ENCODE measurements at regions not wholly inside any gene's neighbourhood (a gene's known extent, or its start where the extent isn't known, plus 50 kb on each side); places are given as distances from the start of the nearest gene placed in this dataset.

DNA sequence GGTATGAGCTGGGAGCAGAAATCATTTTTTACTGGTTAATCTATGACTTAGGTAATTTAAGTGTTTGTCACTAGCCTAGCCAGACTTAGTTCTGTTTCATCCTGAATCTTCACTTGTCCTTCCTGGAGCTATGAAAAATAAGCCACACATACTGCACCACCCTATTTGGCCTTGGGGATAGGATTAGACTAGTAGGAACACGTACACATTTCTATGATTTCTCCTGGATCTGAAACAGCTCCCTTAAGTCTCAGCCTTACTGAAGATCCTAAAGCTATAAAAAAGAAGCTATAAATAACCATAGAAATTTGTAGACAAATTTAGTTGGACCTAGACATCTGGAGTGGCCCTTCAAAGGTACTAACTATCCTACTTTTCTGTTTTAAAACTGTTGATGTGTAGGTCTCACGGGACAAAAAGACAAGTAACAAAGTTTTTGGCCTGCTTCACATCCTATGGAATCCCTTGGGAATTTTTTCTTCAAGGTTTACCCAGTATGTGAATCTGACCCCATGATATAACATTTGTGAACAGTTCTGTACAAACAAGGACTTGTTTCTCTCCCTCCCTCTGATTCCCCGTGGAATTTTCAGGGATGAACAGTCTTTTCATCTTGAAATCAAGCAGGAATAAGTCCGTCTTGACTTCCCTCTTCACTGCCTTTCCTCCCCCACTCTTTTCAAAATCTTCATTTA, 275.0 kb downstream of the FAM76B start:
- DNase-seq (ENCODE audit: low read depth), result no peak

DNA sequence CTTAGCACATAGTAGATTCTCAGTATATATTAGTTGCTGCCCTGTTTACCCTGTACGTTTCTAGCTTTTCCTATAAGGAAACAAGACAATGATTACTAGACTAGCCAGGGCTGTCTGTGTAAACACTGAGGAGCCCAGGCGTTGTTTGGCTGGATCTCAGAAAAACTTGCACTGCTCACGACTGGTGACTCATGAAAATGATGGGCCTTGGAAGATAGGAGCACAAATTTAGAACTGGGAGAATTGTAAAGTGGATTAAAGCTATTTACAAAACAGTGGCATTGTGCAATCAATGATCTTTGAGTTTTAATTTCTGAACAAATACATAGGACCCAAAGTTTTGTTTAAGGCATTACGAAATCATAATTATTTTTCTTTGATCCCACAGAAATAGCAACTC, 276.9 kb downstream of the FAM76B start:
- no peak for DNase-seq (ENCODE audit: low read depth)

DNA sequence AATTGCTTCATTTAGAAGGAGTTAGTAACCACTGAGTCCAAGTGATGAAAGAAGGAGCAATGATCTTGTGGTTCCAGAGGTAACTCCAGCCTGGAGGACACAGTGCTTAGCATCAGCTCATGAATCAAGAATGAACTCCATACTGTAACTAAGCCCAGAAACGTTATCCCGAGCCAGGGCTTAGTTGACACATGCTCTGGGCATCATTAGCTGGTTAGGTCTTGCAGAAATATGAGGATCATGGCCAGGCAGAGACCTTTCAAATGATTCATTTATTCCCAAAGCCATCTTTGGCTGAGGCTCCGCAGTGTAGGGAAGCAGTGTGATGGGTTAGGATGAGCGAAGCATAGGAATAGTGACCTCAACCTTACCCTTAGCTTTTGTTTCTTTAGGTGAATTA, 277.4 kb downstream of the FAM76B start:
- no peak for DNase-seq (ENCODE audit: low read depth)

DNA sequence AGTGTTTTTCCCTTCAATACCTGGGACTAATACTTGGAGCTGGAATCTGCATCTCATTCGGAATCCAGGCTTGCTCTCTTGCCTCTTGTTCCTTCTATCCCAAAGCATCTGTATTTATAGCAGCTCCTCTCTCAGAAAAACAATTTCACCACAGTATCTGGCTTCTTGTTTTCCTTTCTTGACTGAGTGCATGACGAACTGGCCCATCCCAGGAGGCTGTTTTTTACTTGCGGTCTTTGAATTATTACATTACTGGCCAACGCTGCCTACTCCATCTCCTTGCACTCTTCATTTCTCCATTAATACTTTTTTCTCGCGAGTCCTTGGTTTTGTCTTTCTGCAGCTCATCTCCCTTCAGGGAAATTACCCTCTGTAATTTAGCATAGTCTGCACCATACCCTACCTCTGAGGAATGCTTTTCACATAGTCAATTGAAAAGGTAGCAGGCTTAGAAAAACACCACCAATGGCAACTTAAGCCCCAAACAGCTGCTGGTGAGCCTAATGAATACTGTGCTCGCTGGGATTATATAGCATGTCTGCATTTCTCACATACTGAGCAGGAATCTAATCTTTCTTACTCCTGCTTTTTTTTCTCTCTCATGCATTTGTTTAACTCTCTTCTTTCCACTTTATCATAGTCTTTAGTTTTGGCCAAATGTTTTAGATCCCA, 277.4 kb upstream of the SESN3 start:
- DNase-seq (ENCODE audit: low read depth), result no peak

DNA sequence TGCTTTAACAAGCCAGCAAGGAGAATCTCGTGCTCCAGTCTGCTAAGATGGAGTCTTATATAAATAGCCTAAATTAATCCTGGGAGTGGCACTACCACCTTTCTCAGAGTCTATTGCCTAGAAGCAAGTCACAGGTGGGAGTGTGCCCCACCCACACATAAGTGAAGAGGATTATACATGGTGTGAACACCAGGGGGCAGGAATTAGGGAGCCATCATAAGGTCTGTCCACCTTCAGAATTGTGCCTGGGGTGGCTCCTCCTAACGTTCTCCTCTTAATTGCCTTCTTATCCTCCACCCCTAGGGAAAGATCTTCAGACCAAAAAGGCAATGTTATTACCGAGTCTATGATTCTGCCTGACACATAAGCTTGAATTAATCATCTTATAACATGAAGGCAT, 276.8 kb upstream of the SESN3 start:
- no peak for DNase-seq (ENCODE audit: low read depth)

DNA sequence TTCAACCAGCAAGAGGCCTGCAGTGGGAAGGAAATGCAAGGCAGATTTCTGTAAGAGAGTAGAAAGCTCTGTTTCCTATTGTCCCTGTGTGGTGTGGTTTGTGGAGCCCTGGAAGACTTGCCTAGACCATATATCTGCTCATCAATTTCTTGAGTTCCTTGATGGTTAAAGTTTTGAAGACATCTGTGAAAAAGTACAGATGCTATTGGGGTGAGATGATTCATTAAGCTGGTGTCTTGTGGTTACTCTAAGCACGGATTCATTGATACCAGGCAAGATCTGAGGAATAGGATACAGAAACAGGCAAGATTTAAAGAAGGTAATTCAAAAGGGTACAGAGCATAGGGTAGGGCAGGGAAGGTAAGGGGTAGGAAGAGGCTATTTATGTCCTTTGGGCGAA, 275.8 kb upstream of the SESN3 start:
- DNase-seq (ENCODE audit: low read depth), result no peak

DNA sequence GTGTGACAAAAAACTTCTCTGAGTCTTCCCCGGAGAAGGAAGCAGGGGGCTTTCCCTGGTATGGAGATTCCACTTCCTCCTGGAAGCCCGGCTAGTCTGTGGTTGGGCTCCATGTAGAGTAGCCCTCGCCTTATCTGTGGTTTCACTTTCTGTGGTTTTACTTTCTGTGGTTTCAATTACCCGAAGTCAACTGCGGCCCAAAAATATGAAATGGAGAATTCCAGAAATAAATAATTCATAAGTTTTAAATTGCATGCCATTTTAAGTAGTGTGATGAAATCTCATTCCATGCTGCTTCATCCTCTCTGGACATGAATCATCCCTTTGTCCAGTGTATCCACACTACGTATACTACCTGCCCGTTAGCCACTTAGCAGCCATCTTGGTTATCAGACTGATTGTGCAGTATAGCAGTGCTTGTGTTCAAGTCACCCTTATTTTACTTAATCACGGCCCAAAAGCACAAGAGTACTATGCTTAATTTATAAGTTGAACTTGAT, 275.0 kb upstream of the SESN3 start:
- DNase-seq (ENCODE audit: low read depth), result no peak

DNA sequence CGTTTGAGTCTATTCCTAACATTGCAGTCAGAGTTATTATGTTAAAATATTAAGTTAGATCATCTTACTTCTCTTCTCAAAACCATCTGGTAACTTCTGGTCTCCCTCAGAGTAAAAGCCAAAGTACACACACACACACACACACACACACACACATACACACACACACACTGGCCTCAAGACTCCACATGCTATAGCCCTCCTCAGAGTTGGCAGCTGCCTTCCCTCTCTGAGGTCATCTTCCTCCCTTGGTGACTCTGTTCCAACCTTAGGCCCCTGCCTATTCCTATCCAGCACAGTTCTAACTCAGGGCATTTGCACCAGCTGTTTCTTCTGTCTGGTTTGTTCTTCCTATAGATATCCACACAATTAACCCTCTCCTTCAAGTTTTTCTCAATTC, 272.0 kb upstream of the SESN3 start:
- DNase-seq (ENCODE audit: low read depth), result no peak

DNA sequence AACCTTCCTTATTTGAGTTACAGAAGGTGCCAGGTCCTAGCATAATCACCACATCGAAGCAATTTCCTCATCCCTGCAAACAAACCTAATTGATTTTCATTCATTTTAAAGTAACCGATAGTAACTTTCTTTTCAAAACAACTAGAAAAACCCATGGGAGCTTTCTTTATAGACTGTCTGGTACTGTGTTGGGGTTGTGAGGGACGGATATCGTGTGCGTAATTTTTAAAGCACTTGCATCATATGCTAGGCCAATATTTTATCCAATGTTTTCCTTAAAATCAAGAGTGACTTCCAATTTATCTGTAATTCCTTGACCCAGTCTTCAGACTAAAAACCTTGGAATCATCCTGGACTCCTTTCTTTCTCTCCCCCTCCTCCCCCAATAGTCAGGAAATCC, 271.5 kb upstream of the SESN3 start:
- no peak for DNase-seq (ENCODE audit: low read depth)

DNA sequence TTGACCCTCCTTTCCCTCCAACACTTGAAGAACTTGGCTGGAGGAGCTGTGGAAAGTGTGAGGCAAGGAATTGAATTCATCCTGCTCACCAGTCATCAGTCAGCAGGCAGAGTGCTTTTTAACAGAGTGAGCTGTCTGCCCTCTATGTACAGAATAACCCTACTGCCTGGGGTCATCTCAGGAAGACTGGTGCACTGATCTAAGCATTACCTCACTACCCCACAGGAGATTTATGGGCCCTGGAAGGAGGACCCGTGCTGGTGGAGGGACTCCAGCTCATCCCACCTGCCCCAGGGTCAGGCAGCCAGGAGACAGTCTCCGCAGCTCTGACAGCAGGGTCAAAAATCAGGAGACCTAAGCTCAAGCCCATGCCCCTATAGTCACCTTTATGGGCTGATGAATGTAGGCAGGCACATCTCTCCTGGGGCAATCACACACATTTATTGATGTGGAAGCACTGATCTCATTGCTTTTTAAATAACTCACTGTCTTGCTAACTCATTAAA, 270.8 kb upstream of the SESN3 start:
- no peak for DNase-seq (ENCODE audit: low read depth)

DNA sequence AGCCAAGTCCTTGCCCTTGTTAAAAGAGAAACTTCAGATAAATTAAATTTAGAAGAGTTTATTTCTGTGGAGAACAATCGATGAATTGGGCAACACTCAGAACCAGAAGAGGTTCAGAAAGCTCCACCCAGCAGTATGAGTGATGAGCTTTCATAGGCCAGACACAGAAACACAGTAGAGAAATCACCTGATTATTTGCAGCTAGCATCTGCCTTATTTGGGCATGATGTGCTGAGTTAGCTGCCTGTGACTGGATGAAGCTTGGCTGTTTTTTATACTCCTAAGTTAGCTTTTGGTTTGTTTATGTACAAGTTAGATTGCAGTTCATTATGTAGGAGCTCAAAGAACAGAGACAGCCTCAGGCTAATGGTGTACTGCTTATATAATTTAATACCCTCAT, 269.5 kb upstream of the SESN3 start:
- no peak for DNase-seq (ENCODE audit: low read depth)

DNA sequence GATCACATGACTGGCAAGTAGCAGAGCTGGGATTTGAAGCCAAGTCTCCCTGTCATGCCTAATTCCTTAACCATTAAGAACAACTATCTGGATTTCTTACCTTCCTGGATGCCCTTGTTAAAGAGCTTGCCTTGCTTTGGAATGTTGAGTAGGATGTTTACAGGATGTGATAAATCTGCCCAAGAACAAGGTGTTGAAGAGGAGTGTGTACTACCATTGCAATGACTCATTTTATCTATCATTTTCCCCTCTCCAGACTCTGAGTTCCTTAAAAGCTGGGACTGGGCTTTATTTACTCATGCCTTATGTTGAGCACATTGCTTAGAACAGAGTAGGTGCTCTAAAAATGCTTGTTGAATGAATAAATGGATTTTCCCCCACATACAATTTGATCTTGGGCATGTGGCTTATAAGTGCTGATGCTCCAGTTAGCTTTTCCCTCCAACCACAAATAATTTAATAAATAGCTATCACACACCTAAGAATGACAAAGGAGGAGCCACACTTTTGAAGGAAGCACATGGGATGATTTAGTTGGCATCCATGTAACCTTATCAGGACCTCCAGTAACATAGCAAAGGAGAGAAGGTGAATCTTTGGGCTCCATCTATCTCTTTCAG, 268.6 kb upstream of the SESN3 start:
- no peak for DNase-seq (ENCODE audit: low read depth)

DNA sequence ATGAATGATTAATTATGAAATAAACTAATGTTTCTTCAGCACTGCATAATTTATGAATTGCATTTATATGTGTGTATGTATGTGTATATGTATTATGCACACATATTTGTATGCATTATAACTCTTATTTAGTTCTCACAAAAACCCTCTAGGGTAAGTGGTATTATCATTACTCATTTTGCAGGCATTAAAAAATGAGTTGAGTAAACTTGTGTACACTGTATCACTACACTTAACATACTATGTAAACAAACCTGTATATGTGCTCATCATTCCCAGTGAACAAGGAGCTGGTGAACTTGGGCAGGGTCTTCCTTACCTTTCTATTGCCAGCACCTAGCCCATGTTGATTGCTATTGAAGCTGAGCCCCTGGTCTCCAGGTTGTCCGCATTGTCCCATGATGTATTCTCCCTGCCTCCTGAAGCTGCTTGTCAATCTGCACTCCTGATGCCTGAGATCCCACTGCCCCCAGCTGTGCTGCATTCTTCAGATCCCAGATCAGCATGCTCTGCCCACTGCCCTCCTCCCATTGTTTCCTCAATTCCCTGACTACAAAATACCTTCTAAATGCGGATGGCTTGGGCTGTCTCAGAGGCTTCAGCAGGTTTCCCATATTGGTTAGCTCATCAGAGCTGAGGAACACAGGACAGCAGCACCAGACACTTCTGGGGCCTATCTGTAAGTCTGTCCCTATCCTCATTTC, 267.9 kb upstream of the SESN3 start:
- no peak for DNase-seq (ENCODE audit: low read depth)

DNA sequence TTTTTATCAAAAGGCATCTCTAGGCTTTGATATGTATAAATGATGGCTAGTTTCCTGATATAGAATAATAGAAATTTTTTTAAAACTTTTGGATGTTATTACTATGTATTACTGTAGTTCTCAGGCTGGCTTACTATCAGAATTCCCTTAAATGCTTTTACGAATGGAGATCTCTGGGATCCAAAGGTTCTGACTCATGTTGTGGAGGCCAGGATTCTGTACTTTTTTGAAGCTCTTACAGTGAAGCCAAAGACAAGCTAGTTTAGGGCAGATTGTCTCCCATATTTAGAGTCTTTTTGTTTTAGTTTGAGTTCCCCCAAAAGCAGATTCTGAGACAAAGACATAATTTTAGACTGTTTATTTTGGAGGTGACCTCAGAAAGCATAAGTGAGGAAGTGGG, 265.9 kb upstream of the SESN3 start:
- no peak for DNase-seq (ENCODE audit: low read depth)

DNA sequence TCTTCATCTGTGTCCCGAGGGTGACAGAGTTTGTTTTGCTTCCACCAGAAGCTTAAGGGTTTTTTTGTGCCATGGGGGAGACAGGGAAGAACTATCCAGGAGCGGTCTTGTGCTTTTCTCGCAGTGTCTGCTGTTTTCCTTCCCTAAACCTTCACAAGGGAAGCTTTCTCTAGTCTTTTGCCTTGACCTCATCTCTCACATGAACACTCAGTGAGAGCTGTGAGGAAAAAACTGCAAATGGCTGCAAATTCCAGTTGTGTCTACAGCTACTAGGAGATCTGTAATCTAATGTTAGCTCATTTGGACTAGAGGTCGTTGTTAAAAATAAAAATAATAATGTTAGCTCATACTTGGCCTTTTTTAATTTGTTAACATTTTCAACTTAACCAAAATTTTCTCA, 264.7 kb upstream of the SESN3 start:
- DNase-seq (ENCODE audit: low read depth), result no peak

DNA sequence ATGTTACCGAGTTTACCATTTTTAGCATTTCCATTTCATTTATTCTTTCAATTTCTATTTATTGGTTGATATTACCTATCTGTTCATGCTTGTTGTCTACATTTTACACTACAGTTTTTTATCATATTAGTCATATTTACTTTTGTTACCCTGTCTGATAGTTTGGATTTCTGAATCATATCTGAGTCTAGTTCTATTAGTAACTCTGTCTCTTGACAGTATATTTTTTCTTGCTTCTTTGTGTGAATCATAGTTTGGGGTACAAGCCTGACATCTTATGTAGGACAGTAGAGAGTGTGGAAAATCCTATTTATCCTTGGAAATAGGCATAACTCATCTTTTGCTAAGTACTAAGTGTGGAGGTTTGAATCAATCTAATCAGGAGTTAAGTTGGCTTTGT, 263.9 kb upstream of the SESN3 start:
- DNase-seq (ENCODE audit: low read depth), result no peak

DNA sequence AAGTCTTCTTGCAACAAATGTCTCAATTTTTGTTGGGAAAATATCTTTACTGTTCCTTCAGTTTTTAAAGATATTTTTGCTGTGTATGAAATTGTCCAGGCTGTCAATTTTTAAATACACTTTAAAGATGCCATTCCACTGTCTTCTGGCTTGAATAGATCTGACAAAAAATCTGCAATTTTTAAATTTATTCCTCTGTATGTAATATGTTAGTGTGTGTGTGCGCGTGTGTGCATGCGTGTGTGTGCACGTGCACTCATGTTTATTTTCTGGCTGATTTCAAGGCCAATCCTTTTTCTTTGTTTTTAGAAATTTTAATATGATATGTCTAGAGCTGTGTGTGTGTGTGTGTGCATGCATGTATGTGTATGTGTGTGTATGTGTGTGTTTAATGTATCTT, 263.2 kb upstream of the SESN3 start:
- no peak for DNase-seq (ENCODE audit: low read depth)

DNA sequence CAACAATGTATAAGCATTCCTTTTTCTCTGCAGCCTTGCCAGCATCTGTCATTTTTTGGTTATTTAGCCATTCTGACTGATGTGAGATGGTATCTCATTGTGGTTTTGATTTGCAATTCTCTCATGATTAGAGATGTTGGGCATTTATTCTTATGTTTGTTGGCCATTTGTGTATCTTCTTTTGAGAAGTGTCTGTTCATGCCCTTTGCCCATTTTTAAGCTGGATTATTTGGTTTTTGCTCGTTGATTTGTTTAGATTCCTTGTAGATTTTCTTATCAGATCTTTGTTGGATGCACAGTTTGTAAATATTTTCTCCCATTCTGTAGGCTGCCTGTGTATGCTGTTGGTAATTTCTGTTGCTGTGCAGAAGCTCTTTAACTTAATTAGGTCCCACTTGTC, 259.6 kb upstream of the SESN3 start:
- DNase-seq (ENCODE audit: low read depth), result no peak

DNA sequence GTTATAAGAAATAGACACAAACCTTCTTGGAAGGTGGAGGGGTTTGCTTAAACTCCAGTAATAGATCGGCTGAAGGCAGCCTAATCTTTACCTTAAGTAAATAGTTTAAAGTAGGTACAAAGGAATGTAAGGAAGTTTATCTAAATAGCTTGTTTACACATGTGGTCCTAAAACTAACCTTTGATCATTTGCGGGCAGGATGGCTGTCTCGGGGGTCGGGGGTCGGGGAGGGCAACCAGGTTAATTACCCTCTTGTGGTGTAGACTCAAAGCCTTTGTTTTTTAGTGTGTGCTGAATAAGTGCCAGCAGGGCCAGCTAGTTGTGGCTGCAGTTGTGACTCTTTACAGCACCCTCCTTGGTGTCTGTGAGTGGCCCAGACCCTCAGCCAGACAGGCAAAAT, 256.9 kb upstream of the SESN3 start:
- DNase-seq (ENCODE audit: low read depth), result no peak

DNA sequence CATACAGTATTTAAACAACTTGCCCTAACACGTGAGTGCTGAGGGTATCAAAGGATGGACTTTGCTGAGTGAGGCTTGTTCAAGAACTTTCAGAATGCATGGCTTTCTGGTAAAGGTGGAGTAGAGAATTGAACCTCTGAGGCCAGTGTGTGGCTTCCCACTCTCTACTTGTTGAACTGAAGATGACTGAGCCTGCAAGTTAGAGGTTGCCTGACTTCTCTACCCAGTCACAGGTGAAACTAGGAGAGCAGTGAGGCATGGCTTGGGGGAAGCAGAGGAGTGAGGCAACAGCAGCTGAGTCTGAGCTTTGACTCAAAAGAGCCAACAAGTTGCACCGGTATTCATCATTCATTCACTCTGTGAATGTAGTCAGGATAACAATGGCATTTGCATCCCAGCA, 256.4 kb upstream of the SESN3 start:
- DNase-seq (ENCODE audit: low read depth), result no peak

DNA sequence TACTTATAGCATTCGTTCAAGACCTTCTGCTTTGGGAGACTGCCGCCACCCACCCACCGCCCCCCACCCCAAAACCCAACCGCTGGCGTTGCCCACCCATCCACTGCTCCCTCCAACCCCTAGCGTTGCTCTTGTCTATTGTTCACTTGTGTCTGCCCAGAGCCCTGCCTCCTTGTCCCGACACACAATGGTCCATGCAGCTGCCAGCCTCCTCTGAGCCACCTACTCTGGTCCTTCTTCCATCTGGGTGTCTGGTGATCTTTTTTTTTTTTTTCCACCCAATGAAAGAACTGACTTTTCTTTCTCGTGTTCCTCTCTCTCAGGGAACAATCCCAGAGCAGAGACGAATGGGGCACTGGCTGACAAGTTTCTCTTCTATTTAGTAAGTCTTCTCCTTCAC, 256.0 kb upstream of the SESN3 start:
- DNase-seq (ENCODE audit: low read depth), result no peak

DNA sequence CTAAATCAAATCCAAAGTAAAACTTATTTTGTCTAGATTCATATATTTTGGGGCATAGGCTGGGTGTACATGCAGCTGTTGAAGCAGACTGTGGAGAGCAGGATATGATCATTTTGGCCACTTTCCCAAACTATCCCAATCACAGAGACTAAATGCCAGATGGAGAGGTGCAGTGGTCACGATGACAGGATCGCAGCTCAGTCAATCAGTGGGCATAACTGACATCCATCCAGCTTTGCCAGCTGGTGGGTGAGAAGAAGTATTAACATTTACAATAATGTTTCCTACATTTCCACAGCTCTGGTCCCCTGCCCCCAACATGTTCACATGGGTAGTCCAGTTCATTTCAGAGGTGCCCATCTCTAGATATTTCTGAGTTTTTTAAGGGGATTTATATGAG, 255.5 kb upstream of the SESN3 start:
- DNase-seq (ENCODE audit: low read depth), result no peak
